ENCODE measurements at regions not wholly inside any gene's neighbourhood (a gene's known extent, or its start where the extent isn't known, plus 50 kb on each side); places are given as distances from the start of the nearest gene placed in this dataset.

DNA sequence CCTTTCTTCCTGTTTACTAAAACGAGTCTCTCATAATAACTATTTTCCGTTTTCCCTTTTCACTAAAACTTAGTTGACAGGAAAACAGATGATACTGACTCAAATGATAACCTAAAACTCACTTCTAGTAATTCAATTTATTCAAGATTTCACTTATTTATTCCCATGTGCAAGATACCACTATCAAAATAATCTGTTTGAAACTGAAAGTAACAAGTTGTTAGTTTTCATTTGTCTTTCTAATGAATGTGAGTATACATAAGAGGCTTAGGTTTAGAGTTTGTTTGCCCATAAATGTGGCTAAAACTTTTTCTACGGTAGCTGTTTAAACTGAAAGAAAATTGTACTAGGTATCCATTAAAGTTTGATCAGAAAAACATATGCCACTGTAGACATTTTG lies 314.9 kb upstream of the STEAP1 start:
- no peak for TF ChIP-seq CTCF (IDR thresholded peaks at IDR 0.05)
- no peak for TF ChIP-seq POLR2A (IDR thresholded peaks at IDR 0.05)

All from heart left ventricle (tissue), 13 donors.